ENCODE measurements at regions not wholly inside any gene's neighbourhood (a gene's known extent, or its start where the extent isn't known, plus 50 kb on each side); places are given as distances from the start of the nearest gene placed in this dataset.

GRCh38 chr18:39840856-39841481 is 2114.1 kb upstream of the PIK3C3 start:
- no peak overlapping the region for H2AK5ac ChIP-seq (ENCODE audit: low read depth, low read length)
- no peaks in the 10 kb centered on the region for H3K27me3 ChIP-seq (ENCODE audit: control insufficient read depth in 3 of 3, insufficient read depth in 3 of 3, low read depth in 1 of 3, low read length in 3 of 3)
- H3K18ac ChIP-seq (ENCODE audit: low read length): no peak overlapping the region
- no peak overlapping the region for H2BK15ac ChIP-seq (ENCODE audit: low read length)
- H3K27ac ChIP-seq (replicated peaks; ENCODE audit: low read length): peak overlapping the region; percentile 90
- H2BK120ac ChIP-seq (ENCODE audit: low read depth, low read length): no peak overlapping the region
- H3K4me3 ChIP-seq (ENCODE audit: low read length in 2 of 2): peak overlapping the region in 1 of 2 donors; percentile 50
- H4K8ac ChIP-seq (ENCODE audit: low read depth, low read length): no peak overlapping the region
- H2BK12ac ChIP-seq (ENCODE audit: low read length): no peak overlapping the region
- peak overlapping the region; percentile 95 for H2AFZ ChIP-seq (ENCODE audit: low read length)
- no peaks in the 10 kb centered on the region for H3K79me1 ChIP-seq (ENCODE audit: low read depth, low read length)
- H4K91ac ChIP-seq (ENCODE audit: low read depth, low read length, poor library complexity): no peak overlapping the region
- no peak overlapping the region for H3K4ac ChIP-seq (ENCODE audit: low read length)
- H3K9me3 ChIP-seq (replicated peaks in 1 of 2; ENCODE audit: control insufficient read depth in 2 of 2, insufficient read depth in 1 of 2, low read depth in 1 of 2, low read length in 2 of 2): no peaks in the 10 kb centered on the region
- H3K9ac ChIP-seq (ENCODE audit: low read depth, low read length, poor library complexity): no peak overlapping the region
- H3K4me2 ChIP-seq (ENCODE audit: insufficient read depth, low read length, poor library complexity, severe bottlenecking): peak overlapping the region; percentile 94
- peaks cover 14% of the 10 kb centered on the region in 2 donors for H3K4me1 ChIP-seq (ENCODE audit: control insufficient read depth in 2 of 2, insufficient read depth in 1 of 2, low read depth in 1 of 2, low read length in 2 of 2)
- peak overlapping the region; percentile 49 for H2BK5ac ChIP-seq (ENCODE audit: low read length)
- H3K36me3 ChIP-seq (replicated peaks in 1 of 2; ENCODE audit: control insufficient read depth in 2 of 2, insufficient read depth in 2 of 2, low read length in 2 of 2): no peaks in the 10 kb centered on the region
- DNase-seq (ENCODE audit: low spot score): no peak
- no CpG with 5 or more reads among the region's 7 CpGs for WGBS, 2 donors (ENCODE audit: extremely low coverage in 2 of 2, insufficient read length in 2 of 2, insufficient replicate concordance in 1 of 2)
- H3K23ac ChIP-seq (ENCODE audit: low read depth, low read length, poor library complexity): no peak overlapping the region
- no peak overlapping the region for H3K14ac ChIP-seq (ENCODE audit: low read length)

- peaks cover 14% of the 10 kb centered on the region in 2 donors for H3K4me1 ChIP-seq (ENCODE audit: control insufficient read depth in 2 of 2, insufficient read depth in 1 of 2, low read depth in 1 of 2, low read length in 2 of 2)
- H2BK5ac ChIP-seq (ENCODE audit: low read length): no peak overlapping the region
- H3K36me3 ChIP-seq (replicated peaks in 1 of 2; ENCODE audit: control insufficient read depth in 2 of 2, insufficient read depth in 2 of 2, low read length in 2 of 2): no peaks in the 10 kb centered on the region
- no peak overlapping the region for H3K14ac ChIP-seq (ENCODE audit: low read length)
- no peaks in the 10 kb centered on the region for H3K9me3 ChIP-seq (replicated peaks in 1 of 2; ENCODE audit: control insufficient read depth in 2 of 2, insufficient read depth in 1 of 2, low read depth in 1 of 2, low read length in 2 of 2)
- no peak overlapping the region for H3K23ac ChIP-seq (ENCODE audit: low read depth, low read length, poor library complexity)
- H2AK5ac ChIP-seq (ENCODE audit: low read depth, low read length): no peak overlapping the region
- peak overlapping the region; percentile 95 for H2AFZ ChIP-seq (ENCODE audit: low read length)
- H2BK120ac ChIP-seq (ENCODE audit: low read depth, low read length): no peak overlapping the region
- no peak overlapping the region for H3K4ac ChIP-seq (ENCODE audit: low read length)
- H4K91ac ChIP-seq (ENCODE audit: low read depth, low read length, poor library complexity): no peak overlapping the region
- no peaks in the 10 kb centered on the region for H3K79me1 ChIP-seq (ENCODE audit: low read depth, low read length)
- H2BK15ac ChIP-seq (ENCODE audit: low read length): no peak overlapping the region
- H3K18ac ChIP-seq (ENCODE audit: low read length): no peak overlapping the region
- no CpG with 5 or more reads among the region's 3 CpGs for WGBS, 2 donors (ENCODE audit: extremely low coverage in 2 of 2, insufficient read length in 2 of 2, insufficient replicate concordance in 1 of 2)
- H3K27me3 ChIP-seq (ENCODE audit: control insufficient read depth in 3 of 3, insufficient read depth in 3 of 3, low read depth in 1 of 3, low read length in 3 of 3): no peaks in the 10 kb centered on the region
- no peak overlapping the region for H3K4me3 ChIP-seq (ENCODE audit: low read length in 2 of 2)
- no peak overlapping the region for H3K27ac ChIP-seq (replicated peaks; ENCODE audit: low read length)
- H3K9ac ChIP-seq (ENCODE audit: low read depth, low read length, poor library complexity): no peak overlapping the region
- H2BK12ac ChIP-seq (ENCODE audit: low read length): no peak overlapping the region
- DNase-seq (ENCODE audit: low spot score): no peak
- H4K8ac ChIP-seq (ENCODE audit: low read depth, low read length): no peak overlapping the region
- H3K4me2 ChIP-seq (ENCODE audit: insufficient read depth, low read length, poor library complexity, severe bottlenecking): no peak overlapping the region
These were observed 2114.6 kb upstream of the PIK3C3 start for GRCh38 chr18:39840406-39840805.

- Histone ChIP-seq H2BK5ac (ENCODE audit: low read length) (no peak overlapping the region), H3K4me2 (ENCODE audit: insufficient read depth, low read length, poor library complexity, severe bottlenecking) (no peak overlapping the region), H2BK120ac (ENCODE audit: low read depth, low read length) (no peak overlapping the region), H3K23ac (ENCODE audit: low read depth, low read length, poor library complexity) (no peak overlapping the region), H3K9me3 (replicated peaks in 1 of 2; ENCODE audit: control insufficient read depth in 2 of 2, insufficient read depth in 1 of 2, low read depth in 1 of 2, low read length in 2 of 2) (no peaks in the 10 kb centered on the region), H2AFZ (ENCODE audit: low read length) (no peak overlapping the region), H2AK5ac (ENCODE audit: low read depth, low read length) (no peak overlapping the region), H3K79me1 (ENCODE audit: low read depth, low read length) (no peaks in the 10 kb centered on the region), H3K27me3 (ENCODE audit: control insufficient read depth in 3 of 3, insufficient read depth in 3 of 3, low read depth in 1 of 3, low read length in 3 of 3) (no peaks in the 10 kb centered on the region), H3K9ac (ENCODE audit: low read depth, low read length, poor library complexity) (no peak overlapping the region), H3K18ac (ENCODE audit: low read length) (no peak overlapping the region), H2BK12ac (ENCODE audit: low read length) (no peak overlapping the region), H2BK15ac (ENCODE audit: low read length) (no peak overlapping the region), H4K8ac (ENCODE audit: low read depth, low read length) (no peak overlapping the region), H3K4me3 (ENCODE audit: low read length in 2 of 2) (no peak overlapping the region), H3K4ac (ENCODE audit: low read length) (no peak overlapping the region), H3K14ac (ENCODE audit: low read length) (no peak overlapping the region), H4K91ac (ENCODE audit: low read depth, low read length, poor library complexity) (no peak overlapping the region), H3K4me1 (ENCODE audit: control insufficient read depth in 2 of 2, insufficient read depth in 1 of 2, low read depth in 1 of 2, low read length in 2 of 2) (peaks cover 14% of the 10 kb centered on the region in 2 donors), H3K36me3 (replicated peaks in 1 of 2; ENCODE audit: control insufficient read depth in 2 of 2, insufficient read depth in 2 of 2, low read length in 2 of 2) (no peaks in the 10 kb centered on the region), H3K27ac (replicated peaks; ENCODE audit: low read length) (no peak overlapping the region)
- no peak for DNase-seq (ENCODE audit: low spot score)
- WGBS, 2 donors (ENCODE audit: extremely low coverage in 2 of 2, insufficient read length in 2 of 2, insufficient replicate concordance in 1 of 2): 100% methylated on average over 1 of the region's 4 CpGs; no CpG with 5 or more reads in 1 of the 2 donors
These were observed 2115.3 kb upstream of the PIK3C3 start for GRCh38 chr18:39839782-39840181.

- Histone ChIP-seq H3K27me3 (ENCODE audit: control insufficient read depth in 3 of 3, insufficient read depth in 3 of 3, low read depth in 1 of 3, low read length in 3 of 3) (no peaks in the 10 kb centered on the region), H2BK5ac (ENCODE audit: low read length) (no peak overlapping the region), H3K4ac (ENCODE audit: low read length) (no peak overlapping the region), H2AK5ac (ENCODE audit: low read depth, low read length) (no peak overlapping the region), H2BK15ac (ENCODE audit: low read length) (no peak overlapping the region), H3K14ac (ENCODE audit: low read length) (no peak overlapping the region), H3K9ac (ENCODE audit: low read depth, low read length, poor library complexity) (no peak overlapping the region), H3K27ac (replicated peaks; ENCODE audit: low read length) (no peak overlapping the region), H4K91ac (ENCODE audit: low read depth, low read length, poor library complexity) (no peak overlapping the region), H3K36me3 (replicated peaks in 1 of 2; ENCODE audit: control insufficient read depth in 2 of 2, insufficient read depth in 2 of 2, low read length in 2 of 2) (no peaks in the 10 kb centered on the region), H2BK120ac (ENCODE audit: low read depth, low read length) (no peak overlapping the region), H2BK12ac (ENCODE audit: low read length) (no peak overlapping the region), H2AFZ (ENCODE audit: low read length) (no peak overlapping the region), H3K4me3 (ENCODE audit: low read length in 2 of 2) (no peak overlapping the region), H3K79me1 (ENCODE audit: low read depth, low read length) (no peaks in the 10 kb centered on the region), H3K9me3 (replicated peaks in 1 of 2; ENCODE audit: control insufficient read depth in 2 of 2, insufficient read depth in 1 of 2, low read depth in 1 of 2, low read length in 2 of 2) (no peaks in the 10 kb centered on the region), H3K23ac (ENCODE audit: low read depth, low read length, poor library complexity) (no peak overlapping the region), H4K8ac (ENCODE audit: low read depth, low read length) (no peak overlapping the region), H3K18ac (ENCODE audit: low read length) (no peak overlapping the region), H3K4me1 (ENCODE audit: control insufficient read depth in 2 of 2, insufficient read depth in 1 of 2, low read depth in 1 of 2, low read length in 2 of 2) (peaks cover 13 to 14% of the 10 kb centered on the region in 2 donors), H3K4me2 (ENCODE audit: insufficient read depth, low read length, poor library complexity, severe bottlenecking) (no peak overlapping the region)
- whole genome bisulfite sequencing, 2 donors (ENCODE audit: extremely low coverage in 2 of 2, insufficient read length in 2 of 2, insufficient replicate concordance in 1 of 2): no CpG with 5 or more reads among the region's 3 CpGs
- no peak for DNase-seq (ENCODE audit: low spot score)
These were observed 2116.2 kb upstream of the PIK3C3 start for GRCh38 chr18:39838831-39839230.

All from neuronal stem cell (in vitro differentiated cells).